ENCODE measurements at regions not wholly inside any gene's neighbourhood (a gene's known extent, or its start where the extent isn't known, plus 50 kb on each side); places are given as distances from the start of the nearest gene placed in this dataset.
"Not testable (repeated sequence)": the region's sequence is repeated elsewhere in the genome, so short reads cannot be mapped to it uniquely, and the experiment has no call there.

DNA sequence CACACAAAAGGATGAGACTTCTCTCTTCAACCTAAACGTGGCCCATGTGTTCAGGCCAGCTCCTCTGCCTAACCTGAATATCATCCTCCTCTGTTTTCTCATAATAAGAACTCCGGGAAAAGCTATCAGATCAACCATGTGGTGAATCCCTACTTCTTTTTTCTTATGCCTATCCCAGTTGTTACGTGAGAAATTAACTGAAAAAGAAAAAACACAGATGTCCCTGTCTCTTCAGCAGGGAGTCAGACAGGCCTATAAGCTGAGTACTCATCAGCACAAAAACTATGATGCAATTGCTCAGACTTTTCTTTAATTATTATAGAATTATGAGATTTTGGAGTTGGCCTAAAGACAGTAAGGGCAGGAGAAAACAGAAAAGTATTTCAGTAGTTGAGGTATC, 613.0 kb upstream of the FSHR start:
- H3K4me1 Mint-ChIP-seq = no peaks in the 10 kb centered on the region
- H3K27me3 Mint-ChIP-seq = no peaks in the 10 kb centered on the region
- no peak for ATAC-seq

DNA sequence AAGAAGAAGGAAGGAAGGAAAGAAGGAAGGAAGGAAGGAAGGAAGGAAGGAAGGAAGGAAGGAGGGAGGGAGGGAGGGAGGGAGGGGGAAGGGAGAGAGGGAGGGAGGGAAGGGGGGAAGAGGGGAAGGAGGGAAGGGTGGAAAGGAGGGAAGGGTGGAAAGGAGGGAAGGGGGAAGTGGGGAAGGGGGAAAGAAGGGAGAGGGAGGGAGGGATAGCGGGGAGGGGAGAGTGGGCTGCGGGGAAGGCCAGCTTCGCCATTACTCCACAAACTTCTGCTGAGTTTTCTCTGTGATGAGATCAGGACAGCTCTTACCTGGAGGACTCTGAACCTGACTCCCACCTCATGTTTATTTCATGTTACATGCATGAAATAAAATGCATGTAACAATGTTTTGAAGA, 601.5 kb upstream of the FSHR start:
- no peaks in the 10 kb centered on the region for H3K27me3 Mint-ChIP-seq

More for the DNA sequence above, 613.0 kb upstream of the FSHR start:
- H3K4me3 Mint-ChIP-seq = no peak overlapping the region
- H3K27ac Mint-ChIP-seq = no peak overlapping the region
- H3K9me3 Mint-ChIP-seq = peaks cover 0 to 4% of the 10 kb centered on the region in 2 donors
- no peak for DNase-seq

DNA sequence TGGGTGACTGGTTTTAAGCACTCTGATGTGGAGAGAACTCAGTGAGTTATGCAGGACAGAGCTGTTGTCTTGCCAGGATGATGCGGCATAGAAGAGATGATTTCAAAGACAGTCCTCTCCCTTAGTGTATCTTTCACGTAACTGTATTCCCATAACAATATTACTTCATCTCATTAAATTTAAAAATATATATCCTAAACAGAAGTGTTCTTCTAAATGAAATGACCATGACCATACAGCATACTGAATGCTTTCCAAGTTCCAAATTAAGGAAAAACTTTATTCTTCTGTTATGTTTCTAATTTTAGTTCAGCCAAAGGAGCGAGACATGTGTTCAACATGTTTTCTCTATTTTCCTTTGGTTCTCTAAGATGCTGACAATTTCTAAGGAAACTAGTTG, 600.1 kb upstream of the FSHR start:
- H3K9me3 Mint-ChIP-seq = peaks cover 5 to 7% of the 10 kb centered on the region in 2 donors
- H3K4me3 Mint-ChIP-seq = no peak overlapping the region
- no peak for DNase-seq
- H3K27ac Mint-ChIP-seq = no peak overlapping the region
- H3K4me1 Mint-ChIP-seq = no peaks in the 10 kb centered on the region
- H3K27me3 Mint-ChIP-seq = no peaks in the 10 kb centered on the region
- ATAC-seq = no peak

More for the DNA sequence above, 601.5 kb upstream of the FSHR start:
- Mint-ChIP-seq H3K9me3 (peaks cover 0 to 7% of the 10 kb centered on the region in 2 donors), H3K27ac (no peak overlapping the region), H3K4me3 (no peak overlapping the region), H3K4me1 (no peaks in the 10 kb centered on the region)
- DNase-seq = no peak
- ATAC-seq = no peak

DNA sequence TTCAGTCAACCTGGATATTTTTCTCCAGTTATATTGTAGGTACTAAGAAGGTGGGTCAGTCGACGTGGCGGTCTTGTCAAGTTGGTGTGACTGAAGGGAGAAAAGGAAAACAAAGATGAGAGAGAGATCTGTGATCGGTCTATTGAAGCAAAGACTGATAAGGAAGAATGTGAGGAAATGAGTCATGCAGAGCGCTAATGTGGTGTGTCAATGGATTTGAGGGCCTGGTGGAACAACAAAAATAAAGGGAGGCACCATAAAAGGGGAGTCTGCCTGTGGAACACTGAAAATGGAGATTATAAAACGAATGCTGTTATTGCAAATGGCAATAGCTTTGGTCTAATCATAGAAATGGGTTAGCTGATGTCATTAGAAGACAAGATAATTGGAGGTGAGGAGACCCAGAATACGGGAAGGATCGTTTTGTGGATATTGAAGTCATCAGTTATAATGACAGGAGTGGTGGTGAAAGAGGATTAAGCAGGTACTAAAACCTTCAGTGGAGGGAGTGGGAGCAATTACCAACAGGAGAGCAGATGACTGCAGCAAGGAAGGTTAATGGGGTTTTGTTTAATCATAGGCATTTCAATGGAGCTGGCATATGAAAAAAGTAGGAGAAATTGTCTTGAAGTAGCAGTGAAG, 599.1 kb upstream of the FSHR start:
- no peaks in the 10 kb centered on the region for H3K4me1 Mint-ChIP-seq
- no peak overlapping the region for H3K27ac Mint-ChIP-seq
- H3K4me3 Mint-ChIP-seq = no peak overlapping the region
- H3K27me3 Mint-ChIP-seq = no peaks in the 10 kb centered on the region
- ATAC-seq (no peak), DNase-seq (no peak)
- peaks cover 6 to 7% of the 10 kb centered on the region in 2 donors for H3K9me3 Mint-ChIP-seq

DNA sequence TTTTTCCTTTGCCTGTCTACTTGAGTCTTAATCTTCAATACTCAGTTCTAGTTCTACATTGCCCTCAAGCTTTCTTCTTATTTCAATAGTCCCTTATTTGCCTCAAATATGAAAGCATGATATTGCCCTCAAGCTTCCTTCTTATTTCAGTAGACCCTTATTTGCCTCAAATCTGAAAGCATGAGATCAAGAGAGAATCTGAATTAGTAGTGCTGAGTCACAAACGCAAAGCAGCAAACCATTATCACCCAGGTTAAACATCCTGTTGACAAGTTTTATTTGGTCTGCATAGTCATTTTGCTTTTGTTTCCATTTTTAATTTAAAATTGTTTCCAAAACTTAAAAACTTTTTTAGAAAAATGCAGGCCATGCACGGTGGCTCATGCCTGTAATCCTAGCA, 583.3 kb upstream of the FSHR start:
- Mint-ChIP-seq H3K9me3 (no peaks in the 10 kb centered on the region), H3K27me3 (no peaks in the 10 kb centered on the region), H3K4me1 (no peaks in the 10 kb centered on the region), H3K27ac (no peak overlapping the region), H3K4me3 (no peak overlapping the region)
- DNase-seq (no peak), ATAC-seq (no peak)

DNA sequence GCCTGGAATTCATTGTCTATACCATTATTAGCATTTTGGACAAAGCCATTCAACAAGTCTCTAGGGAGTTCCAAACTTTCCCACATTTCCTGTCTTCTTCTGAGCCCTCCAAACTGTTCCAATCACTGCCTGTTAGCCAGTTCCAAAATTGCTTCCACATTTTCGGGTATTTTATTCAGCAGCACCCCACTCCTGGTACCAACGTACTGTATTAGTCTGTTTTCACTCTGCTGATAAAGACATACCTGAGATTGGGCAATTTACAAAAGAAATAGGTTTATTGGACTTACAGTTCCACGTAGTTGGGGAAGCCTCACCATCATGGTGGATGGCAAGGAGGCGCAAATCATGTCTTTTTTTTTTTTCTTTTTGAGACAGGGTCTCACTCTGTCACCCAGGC, 578.6 kb upstream of the FSHR start:
- H3K27me3 Mint-ChIP-seq, DNase-seq, H3K4me1 Mint-ChIP-seq, H3K4me3 Mint-ChIP-seq, ATAC-seq, H3K27ac Mint-ChIP-seq: not testable (repeated sequence)
- peaks cover 5 to 11% of the 10 kb centered on the region in 2 donors for H3K9me3 Mint-ChIP-seq

GRCh38 chr2:49719241-49719640, 564.9 kb upstream of the FSHR start:
- H3K9me3 Mint-ChIP-seq = no peaks in the 10 kb centered on the region
- ATAC-seq = no peak
- no peak overlapping the region for H3K4me3 Mint-ChIP-seq
- H3K4me1 Mint-ChIP-seq = no peaks in the 10 kb centered on the region
- no peak overlapping the region for H3K27ac Mint-ChIP-seq
- DNase-seq = no peak
- no peaks in the 10 kb centered on the region for H3K27me3 Mint-ChIP-seq

GRCh38 chr2:49715597-49715996, 561.3 kb upstream of the FSHR start:
- no peak for ATAC-seq

DNA sequence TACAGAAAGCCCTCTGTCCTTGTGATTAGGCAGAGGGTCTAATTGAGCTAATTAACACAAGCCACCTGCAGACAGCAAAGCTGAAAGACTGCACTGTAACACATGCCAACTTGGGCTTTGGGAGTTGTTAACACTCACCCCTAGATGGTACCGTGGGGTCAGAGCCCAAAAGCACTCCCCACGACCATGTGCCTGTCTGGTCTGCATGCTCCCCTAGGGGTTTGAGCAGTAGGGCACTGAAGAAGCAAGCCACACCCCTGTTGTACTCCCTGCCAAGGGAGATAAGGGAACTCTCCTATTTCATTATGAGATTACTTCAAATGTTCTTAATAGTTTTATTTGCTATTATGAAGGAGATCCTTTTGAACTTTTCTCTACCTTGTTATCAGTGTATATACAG, 560.1 kb upstream of the FSHR start:
- no peak overlapping the region for H3K27ac Mint-ChIP-seq
- H3K4me1 Mint-ChIP-seq = no peaks in the 10 kb centered on the region
- DNase-seq = no peak
- H3K27me3 Mint-ChIP-seq = no peaks in the 10 kb centered on the region
- ATAC-seq = no peak
- H3K4me3 Mint-ChIP-seq = no peak overlapping the region
- no peaks in the 10 kb centered on the region for H3K9me3 Mint-ChIP-seq

More at GRCh38 chr2:49715597-49715996, 561.3 kb upstream of the FSHR start:
- DNase-seq = no peak
- H3K9me3 Mint-ChIP-seq = no peaks in the 10 kb centered on the region
- H3K4me1 Mint-ChIP-seq = no peaks in the 10 kb centered on the region
- no peaks in the 10 kb centered on the region for H3K27me3 Mint-ChIP-seq
- no peak overlapping the region for H3K4me3 Mint-ChIP-seq
- H3K27ac Mint-ChIP-seq = no peak overlapping the region

- DNase-seq = no peak
- peaks cover 4 to 7% of the 10 kb centered on the region in 2 donors for H3K9me3 Mint-ChIP-seq
- no peak overlapping the region for H3K4me3 Mint-ChIP-seq
- H3K27ac Mint-ChIP-seq = no peak overlapping the region
- no peaks in the 10 kb centered on the region for H3K27me3 Mint-ChIP-seq
- no peak for ATAC-seq
- H3K4me1 Mint-ChIP-seq = no peaks in the 10 kb centered on the region
These were observed 548.4 kb upstream of the FSHR start for GRCh38 chr2:49702740-49703139.

- ATAC-seq (no peak), DNase-seq (no peak)
- Mint-ChIP-seq H3K27me3 (no peaks in the 10 kb centered on the region), H3K27ac (no peak overlapping the region), H3K9me3 (peaks cover 8 to 10% of the 10 kb centered on the region in 2 donors), H3K4me1 (no peaks in the 10 kb centered on the region), H3K4me3 (no peak overlapping the region)
These were observed 539.6 kb upstream of the FSHR start for GRCh38 chr2:49693961-49694360.

- not testable (repeated sequence) for H3K4me3 Mint-ChIP-seq, H3K27me3 Mint-ChIP-seq, H3K27ac Mint-ChIP-seq, ATAC-seq, H3K4me1 Mint-ChIP-seq, DNase-seq
- peaks cover 9 to 10% of the 10 kb centered on the region in 2 donors for H3K9me3 Mint-ChIP-seq
These were observed 537.7 kb upstream of the FSHR start for GRCh38 chr2:49692022-49692421.

- Mint-ChIP-seq H3K4me1 (no peaks in the 10 kb centered on the region), H3K9me3 (peaks cover 9 to 10% of the 10 kb centered on the region in 2 donors), H3K27me3 (no peaks in the 10 kb centered on the region), H3K27ac (no peak overlapping the region), H3K4me3 (no peak overlapping the region)
- no peak for ATAC-seq
- no peak for DNase-seq
These were observed 533.6 kb upstream of the FSHR start for GRCh38 chr2:49687918-49688317.

- Mint-ChIP-seq H3K4me1 (no peaks in the 10 kb centered on the region), H3K9me3 (peaks cover under 1 to 5% of the 10 kb centered on the region in 2 donors), H3K27me3 (no peaks in the 10 kb centered on the region), H3K27ac (no peak overlapping the region), H3K4me3 (no peak overlapping the region)
- no peak for ATAC-seq
- DNase-seq = no peak
These were observed 532.7 kb upstream of the FSHR start for GRCh38 chr2:49686897-49687442.

GRCh38 chr2:49686291-49686690, 532.0 kb upstream of the FSHR start:
- no peak overlapping the region for H3K27ac Mint-ChIP-seq
- no peaks in the 10 kb centered on the region for H3K27me3 Mint-ChIP-seq
- H3K4me1 Mint-ChIP-seq = no peaks in the 10 kb centered on the region
- DNase-seq (no peak), ATAC-seq (no peak)
- no peak overlapping the region for H3K4me3 Mint-ChIP-seq
- peaks cover 0 to 5% of the 10 kb centered on the region in 2 donors for H3K9me3 Mint-ChIP-seq

DNA sequence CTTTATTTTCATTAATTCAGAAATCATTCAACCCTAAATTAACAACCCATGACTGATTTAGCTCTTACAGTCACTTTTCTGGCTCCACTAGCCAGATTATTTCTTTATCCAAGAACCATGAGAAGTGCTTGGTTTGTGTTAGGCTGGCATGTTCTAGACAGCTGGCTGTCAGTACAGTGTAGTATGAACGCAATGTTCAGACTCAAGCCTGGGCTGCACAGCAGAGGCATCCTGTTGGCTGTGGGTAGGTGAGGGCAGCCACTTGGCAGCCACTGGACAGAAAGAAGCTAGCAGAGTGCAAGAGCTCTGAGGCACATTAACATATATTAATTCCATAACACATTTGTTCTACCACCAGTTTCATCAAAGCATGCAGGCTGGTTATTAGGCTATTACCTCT, 522.9 kb upstream of the FSHR start:
- ATAC-seq (no peak), DNase-seq (no peak)
- Mint-ChIP-seq H3K27me3 (no peaks in the 10 kb centered on the region), H3K4me3 (no peak overlapping the region), H3K9me3 (no peaks in the 10 kb centered on the region), H3K4me1 (no peaks in the 10 kb centered on the region), H3K27ac (no peak overlapping the region)

DNA sequence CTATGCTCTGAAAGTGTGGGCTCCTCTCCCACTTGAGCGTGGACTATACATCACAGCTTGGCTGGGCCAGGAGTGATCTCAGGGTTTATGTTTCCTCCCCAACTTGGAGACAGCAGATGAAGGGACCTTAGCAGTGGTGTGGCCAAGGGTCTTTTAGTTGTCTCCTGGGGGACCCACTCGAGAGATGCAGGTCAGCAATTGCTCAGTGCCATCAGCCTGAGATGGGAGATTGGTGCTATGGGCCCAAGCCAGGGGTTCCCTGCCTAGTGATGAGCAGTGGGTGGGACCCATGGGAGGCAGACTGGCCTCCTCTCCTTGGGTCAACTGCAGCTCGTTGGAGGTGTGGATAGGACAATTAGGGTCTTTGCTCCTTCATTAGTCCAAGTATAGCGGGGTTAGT, 510.5 kb upstream of the FSHR start:
- no peak for DNase-seq
- no peak for ATAC-seq
- Mint-ChIP-seq H3K4me1 (no peaks in the 10 kb centered on the region), H3K27me3 (no peaks in the 10 kb centered on the region), H3K9me3 (peaks cover 8 to 19% of the 10 kb centered on the region in 2 donors), H3K27ac (no peak overlapping the region), H3K4me3 (no peak overlapping the region)

All from stimulated activated naive CD8-positive, alpha-beta T cell treated with anti-CD3 and anti-CD28 coated beads, Interleukin-15, amount 100 ng/mL, for 72 hours (primary cell).